ENCODE measurements at regions not wholly inside any gene's neighbourhood (a gene's known extent, or its start where the extent isn't known, plus 50 kb on each side); places are given as distances from the start of the nearest gene placed in this dataset.

- no peak overlapping the region for H3K4me3 ChIP-seq
- DNase-seq = no peak
- no peaks in the 10 kb centered on the region for H3K36me3 ChIP-seq
- in situ Hi-C loops (cut with MboI; ENCODE audit: low pct_ligation_motif_present in 1 of 4, low pct_unique_long_range_greater_than_20kb in 1 of 4, low sequenced_read_pairs in 3 of 4) = no loop called here
- no peak overlapping the region for H3K27ac ChIP-seq
- WGBS, 2 donors (ENCODE audit: low coverage in 1 of 2) = 30 to 33% methylated on average over 1 of the region's 1 CpG
- intact Hi-C loops (cut with DNase I; ENCODE audit: low total_unique reads) = no loop called here
- no peaks in the 10 kb centered on the region for H3K27me3 ChIP-seq
- H3K9me3 ChIP-seq = no peaks in the 10 kb centered on the region
- no peak for TF ChIP-seq CTCF (IDR thresholded peaks at IDR 0.05)
- no peak for TF ChIP-seq EP300 (IDR thresholded peaks at IDR 0.05; ENCODE audit: low read depth)
- TF ChIP-seq POLR2AphosphoS5 (IDR thresholded peaks at IDR 0.05) = no peak
- no peak for TF ChIP-seq POLR2A (IDR thresholded peaks at IDR 0.05)
- no peaks in the 10 kb centered on the region for H3K4me1 ChIP-seq
These were observed 101.4 kb upstream of the PPM1H start for GRCh38 chr12:63036216-63036973.

- Histone ChIP-seq H3K27me3 (no peaks in the 10 kb centered on the region), H3K4me3 (no peak overlapping the region), H3K36me3 (no peaks in the 10 kb centered on the region), H3K9me3 (no peaks in the 10 kb centered on the region), H3K27ac (no peak overlapping the region), H3K4me1 (no peaks in the 10 kb centered on the region)
- no peak for TF ChIP-seq POLR2A (IDR thresholded peaks at IDR 0.05)
- no peak for TF ChIP-seq EP300 (IDR thresholded peaks at IDR 0.05; ENCODE audit: low read depth)
- no peak for TF ChIP-seq POLR2AphosphoS5 (IDR thresholded peaks at IDR 0.05)
- TF ChIP-seq CTCF (IDR thresholded peaks at IDR 0.05) = no peak
- in situ Hi-C loops (cut with MboI; ENCODE audit: low pct_ligation_motif_present in 1 of 4, low pct_unique_long_range_greater_than_20kb in 1 of 4, low sequenced_read_pairs in 3 of 4) (no loop called here), intact Hi-C loops (cut with DNase I; ENCODE audit: low total_unique reads) (no loop called here)
- WGBS, 2 donors (ENCODE audit: low coverage in 1 of 2) = 84 to 88% methylated on average over 5 of the region's 5 CpGs
- DNase-seq = no peak
These were observed 99.7 kb upstream of the PPM1H start for GRCh38 chr12:63034601-63035000.

DNA sequence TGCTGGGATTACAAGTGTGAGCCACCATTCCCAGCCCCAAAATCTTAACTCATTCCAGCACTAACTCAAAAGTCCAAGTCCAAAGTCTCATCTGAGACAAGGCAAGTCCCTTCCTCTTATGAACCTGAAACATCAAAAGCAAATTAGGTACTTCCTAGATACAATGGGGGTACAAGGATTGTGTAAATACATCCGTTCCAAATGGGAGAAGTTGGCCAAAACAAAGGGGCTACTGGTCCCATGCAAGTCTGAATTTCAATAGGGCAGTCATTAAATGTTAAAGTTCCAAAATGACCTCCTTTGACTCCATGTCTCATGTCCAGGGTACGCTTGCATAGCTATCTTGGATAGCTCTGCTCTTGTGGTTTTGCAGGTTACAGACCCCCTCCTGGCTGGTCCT lies 94.7 kb upstream of the PPM1H start:
- TF ChIP-seq CTCF (IDR thresholded peaks at IDR 0.05) (no peak), POLR2AphosphoS5 (IDR thresholded peaks at IDR 0.05) (no peak), POLR2A (IDR thresholded peaks at IDR 0.05) (no peak), EP300 (IDR thresholded peaks at IDR 0.05; ENCODE audit: low read depth) (no peak)
- Histone ChIP-seq H3K36me3 (no peaks in the 10 kb centered on the region), H3K4me1 (no peaks in the 10 kb centered on the region), H3K27me3 (no peaks in the 10 kb centered on the region), H3K4me3 (no peak overlapping the region), H3K27ac (no peak overlapping the region), H3K9me3 (no peaks in the 10 kb centered on the region)
- 83 to 90% methylated on average over 2 of the region's 2 CpGs for WGBS, 2 donors (ENCODE audit: low coverage in 1 of 2)
- intact Hi-C loops (cut with DNase I; ENCODE audit: low total_unique reads) = no loop called here
- in situ Hi-C loops (cut with MboI; ENCODE audit: low pct_ligation_motif_present in 1 of 4, low pct_unique_long_range_greater_than_20kb in 1 of 4, low sequenced_read_pairs in 3 of 4) = no loop called here
- DNase-seq = no peak

DNA sequence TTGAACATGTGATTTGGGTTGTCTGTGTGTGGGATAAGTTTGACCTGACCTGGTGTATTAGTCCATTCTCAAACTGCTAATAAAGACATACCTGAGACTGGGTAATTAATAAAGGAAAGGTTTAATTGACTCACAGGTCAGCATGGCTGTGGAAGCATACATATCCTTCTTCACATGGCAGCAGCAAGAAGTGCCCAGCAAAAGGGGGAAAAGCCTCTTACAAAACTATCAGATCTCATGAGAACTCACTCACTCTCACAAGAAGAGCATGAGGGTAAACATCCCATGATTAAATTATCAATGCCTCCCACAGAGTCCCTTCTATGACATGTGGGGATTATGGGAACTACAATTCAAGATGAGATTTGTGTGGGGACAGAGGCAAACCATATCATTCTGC lies 94.0 kb upstream of the PPM1H start:
- in situ Hi-C loops (cut with MboI; ENCODE audit: low pct_ligation_motif_present in 1 of 4, low pct_unique_long_range_greater_than_20kb in 1 of 4, low sequenced_read_pairs in 3 of 4) (no loop called here), intact Hi-C loops (cut with DNase I; ENCODE audit: low total_unique reads) (no loop called here)

More for the DNA sequence above, 94.0 kb upstream of the PPM1H start:
- no peak overlapping the region for H3K27ac ChIP-seq
- no peak for TF ChIP-seq POLR2AphosphoS5 (IDR thresholded peaks at IDR 0.05)
- TF ChIP-seq EP300 (IDR thresholded peaks at IDR 0.05; ENCODE audit: low read depth) = no peak
- TF ChIP-seq CTCF (IDR thresholded peaks at IDR 0.05) = no peak
- TF ChIP-seq POLR2A (IDR thresholded peaks at IDR 0.05) = no peak
- H3K36me3 ChIP-seq = no peaks in the 10 kb centered on the region
- no peak overlapping the region for H3K4me3 ChIP-seq
- no peaks in the 10 kb centered on the region for H3K9me3 ChIP-seq
- no peaks in the 10 kb centered on the region for H3K27me3 ChIP-seq
- no peak for DNase-seq
- no peaks in the 10 kb centered on the region for H3K4me1 ChIP-seq
